BE2C (cell line): ENCODE measurements at regions not wholly inside any gene's neighbourhood (a gene's known extent, or its start where the extent isn't known, plus 50 kb on each side); places are given as distances from the start of the nearest gene placed in this dataset.
"Not testable (repeated sequence)": the region's sequence is repeated elsewhere in the genome, so short reads cannot be mapped to it uniquely, and the experiment has no call there.

Source experiments
- DNase-seq: peaks from one replicate; pipeline ENCODE4 v3.0.0-alpha.2; 2020
- H3K27me3 ChIP-seq: fragments of 250-450 bp; sonication (Bioruptor Pico); 2 replicates; pipeline ENCODE4 v1.5.1; 2020; ENCODE audit warnings: mild to moderate bottlenecking
- H3K36me3 ChIP-seq: fragments of 250-450 bp; sonication (Bioruptor Pico); 2 replicates; pipeline ENCODE4 v1.5.1; 2020; ENCODE audit warnings: mild to moderate bottlenecking
- H3K4me1 ChIP-seq: fragments of 250-450 bp; sonication (Bioruptor Pico); 2 replicates; pipeline ENCODE4 v1.5.1; 2020
- H3K4me3 ChIP-seq: 2 replicates; pipeline ENCODE4 v1.5.1; 2011; ENCODE audit warnings: low read depth, low read length
- H3K9me3 ChIP-seq: fragments of 250-450 bp; sonication (Bioruptor Pico); 2 replicates; pipeline ENCODE4 v1.5.1; 2020
- TF ChIP-seq, protein P1 (sequence below): IDR thresholded peaks from 2 replicates; pipeline ENCODE4 v1.5.1; 2012; ENCODE audit warnings: mild to moderate bottlenecking, low read depth, low read length

DNA sequence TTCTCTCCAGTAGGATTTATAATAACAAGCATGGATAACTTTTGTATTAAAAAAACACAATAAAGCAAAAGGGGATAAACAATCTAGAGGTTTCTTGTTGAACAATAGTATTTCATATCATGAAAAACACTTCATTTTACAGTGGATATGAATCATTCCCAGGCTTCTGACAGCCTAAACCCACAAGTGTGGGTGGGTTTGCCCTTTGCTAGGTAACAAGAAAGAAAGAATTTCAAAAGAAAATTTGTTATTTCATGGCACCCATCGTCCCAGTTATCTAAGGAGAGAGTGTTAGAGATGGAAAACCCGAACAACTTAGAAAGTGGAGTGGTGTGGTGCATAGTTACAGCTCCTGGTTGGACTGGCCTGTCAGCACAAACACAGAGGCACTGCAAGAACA lies 76.1 kb upstream of the GPR6 start:
- H3K27me3 ChIP-seq = peaks cover 12% of the 10 kb centered on the region; the same call in 1 of the 2 replicates

DNA sequence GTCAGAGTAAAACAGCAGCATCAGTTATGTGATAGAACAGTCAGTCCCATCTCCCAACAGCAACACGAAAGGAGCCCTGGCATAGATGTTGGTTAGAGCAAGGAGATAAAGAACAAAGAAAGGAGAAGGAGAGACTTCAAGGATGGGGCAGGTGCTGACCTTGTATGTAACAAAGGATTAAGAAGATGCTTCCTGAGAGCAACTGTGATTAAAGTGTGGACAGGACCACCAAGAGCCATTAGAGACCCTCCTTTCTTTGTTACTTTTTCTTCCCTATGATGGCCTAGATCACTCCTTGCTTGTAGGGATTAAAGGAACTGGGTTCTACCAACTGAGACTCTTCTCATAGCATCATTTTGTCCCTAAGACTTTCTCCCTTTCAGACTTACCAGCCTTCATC lies 75.2 kb upstream of the GPR6 start:
- Histone ChIP-seq H3K4me3 (no peak overlapping the region), H3K36me3 (no peaks in the 10 kb centered on the region), H3K9me3 (no peaks in the 10 kb centered on the region), H3K27me3 (peaks cover 12% of the 10 kb centered on the region; the same call in 1 of the 2 replicates), H3K4me1 (no peaks in the 10 kb centered on the region)
- TF ChIP-seq, protein P1, sequence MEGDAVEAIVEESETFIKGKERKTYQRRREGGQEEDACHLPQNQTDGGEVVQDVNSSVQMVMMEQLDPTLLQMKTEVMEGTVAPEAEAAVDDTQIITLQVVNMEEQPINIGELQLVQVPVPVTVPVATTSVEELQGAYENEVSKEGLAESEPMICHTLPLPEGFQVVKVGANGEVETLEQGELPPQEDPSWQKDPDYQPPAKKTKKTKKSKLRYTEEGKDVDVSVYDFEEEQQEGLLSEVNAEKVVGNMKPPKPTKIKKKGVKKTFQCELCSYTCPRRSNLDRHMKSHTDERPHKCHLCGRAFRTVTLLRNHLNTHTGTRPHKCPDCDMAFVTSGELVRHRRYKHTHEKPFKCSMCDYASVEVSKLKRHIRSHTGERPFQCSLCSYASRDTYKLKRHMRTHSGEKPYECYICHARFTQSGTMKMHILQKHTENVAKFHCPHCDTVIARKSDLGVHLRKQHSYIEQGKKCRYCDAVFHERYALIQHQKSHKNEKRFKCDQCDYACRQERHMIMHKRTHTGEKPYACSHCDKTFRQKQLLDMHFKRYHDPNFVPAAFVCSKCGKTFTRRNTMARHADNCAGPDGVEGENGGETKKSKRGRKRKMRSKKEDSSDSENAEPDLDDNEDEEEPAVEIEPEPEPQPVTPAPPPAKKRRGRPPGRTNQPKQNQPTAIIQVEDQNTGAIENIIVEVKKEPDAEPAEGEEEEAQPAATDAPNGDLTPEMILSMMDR = no peak
- no peak for DNase-seq

More for the DNA sequence above, 76.1 kb upstream of the GPR6 start:
- Histone ChIP-seq H3K9me3 (no peaks in the 10 kb centered on the region), H3K4me3 (no peak overlapping the region), H3K4me1 (no peaks in the 10 kb centered on the region), H3K36me3 (no peaks in the 10 kb centered on the region)
- no peak for DNase-seq
- TF ChIP-seq, protein P1 = no peak

DNA sequence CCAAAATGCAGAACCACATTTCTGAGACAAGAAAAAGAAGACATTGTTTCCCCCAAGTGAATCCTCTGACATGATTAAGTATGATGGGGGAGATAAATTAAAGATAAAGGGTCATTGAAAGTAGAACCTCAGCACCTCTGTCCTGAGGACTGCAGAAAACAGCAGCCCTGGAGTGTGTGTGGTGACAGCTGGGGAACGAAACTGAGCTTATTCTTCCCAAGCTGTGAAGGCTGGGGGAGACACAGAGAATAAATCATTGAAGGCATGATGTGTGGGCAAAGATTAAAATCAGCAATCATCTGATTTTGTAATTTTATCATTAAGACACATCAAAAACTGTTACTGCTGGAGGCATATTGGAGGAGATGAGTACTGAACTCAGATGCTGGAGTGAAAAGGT lies 67.5 kb upstream of the GPR6 start:
- H3K36me3 ChIP-seq = no peaks in the 10 kb centered on the region

DNA sequence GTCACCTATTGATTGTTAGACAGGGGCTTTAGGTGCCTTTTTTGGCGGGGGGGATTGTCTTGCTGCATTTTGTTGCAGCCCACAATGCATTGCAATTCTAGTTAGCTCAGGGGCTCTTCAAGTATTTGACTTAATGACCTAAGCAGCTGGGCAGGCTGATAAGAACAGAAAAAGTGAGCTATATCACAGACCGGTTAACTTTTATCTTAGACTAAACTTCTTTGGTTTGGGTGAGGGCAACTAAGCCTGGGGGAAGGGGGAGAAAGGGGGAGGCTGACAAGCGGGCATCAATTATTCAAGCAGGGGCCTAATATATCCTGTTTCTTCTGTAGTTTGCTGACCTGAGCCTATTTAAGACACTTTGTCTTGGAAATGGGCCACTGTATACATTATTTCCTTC lies 66.0 kb upstream of the GPR6 start:
- no peaks in the 10 kb centered on the region for H3K4me1 ChIP-seq
- H3K27me3 ChIP-seq = no peaks in the 10 kb centered on the region
- H3K9me3 ChIP-seq = no peaks in the 10 kb centered on the region
- TF ChIP-seq, protein P1 = no peak
- DNase-seq = no peak
- H3K36me3 ChIP-seq = no peaks in the 10 kb centered on the region
- H3K4me3 ChIP-seq = no peak overlapping the region

More for the DNA sequence above, 67.5 kb upstream of the GPR6 start:
- TF ChIP-seq, protein P1 = no peak
- no peak overlapping the region for H3K4me3 ChIP-seq
- no peaks in the 10 kb centered on the region for H3K9me3 ChIP-seq
- DNase-seq = no peak
- H3K4me1 ChIP-seq = no peaks in the 10 kb centered on the region
- H3K27me3 ChIP-seq = peaks cover 4% of the 10 kb centered on the region; the same call in 1 of the 2 replicates

DNA sequence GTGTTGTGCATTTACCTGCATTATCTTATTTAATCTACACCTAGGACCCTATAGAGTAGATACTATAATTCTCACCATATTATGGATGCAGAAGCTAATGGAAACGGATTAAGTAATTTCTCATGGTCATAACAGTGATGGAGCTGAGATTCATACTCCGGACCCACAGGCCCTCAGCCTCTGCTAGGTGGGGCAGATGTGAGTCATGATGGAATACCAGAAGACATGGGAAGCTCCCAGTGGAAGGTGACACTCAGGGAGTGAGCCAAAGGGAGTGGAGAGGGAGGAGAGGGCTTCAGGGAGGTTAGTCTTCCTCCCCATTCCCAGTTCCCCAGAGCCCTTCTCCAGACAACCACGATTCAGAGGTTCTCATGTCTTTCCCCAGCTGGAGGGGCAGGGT lies 65.2 kb upstream of the GPR6 start:
- H3K4me1 ChIP-seq = no peaks in the 10 kb centered on the region
- TF ChIP-seq, protein P1 = no peak
- no peaks in the 10 kb centered on the region for H3K9me3 ChIP-seq
- DNase-seq = no peak
- H3K36me3 ChIP-seq = no peaks in the 10 kb centered on the region
- no peaks in the 10 kb centered on the region for H3K27me3 ChIP-seq
- no peak overlapping the region for H3K4me3 ChIP-seq

DNA sequence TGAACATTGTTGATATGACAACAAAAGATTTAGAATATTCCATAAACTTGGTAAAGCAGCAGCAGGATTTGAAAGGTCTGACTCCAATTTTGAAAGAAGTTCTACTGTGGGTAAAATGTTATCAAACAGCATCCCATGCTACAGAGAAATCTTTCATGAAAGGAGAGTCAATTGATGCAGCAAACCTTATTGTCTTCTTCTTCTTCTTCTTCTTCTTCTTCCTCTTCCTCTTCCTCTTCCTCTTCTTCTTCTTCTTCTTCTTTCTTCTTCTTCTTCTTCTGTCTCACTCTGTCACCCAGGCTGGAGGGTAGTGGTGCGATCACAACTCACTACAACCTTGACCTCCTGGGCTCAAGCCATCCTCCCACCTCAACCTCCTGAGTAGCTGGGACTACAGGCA lies 62.4 kb upstream of the GPR6 start:
- not testable (repeated sequence) for H3K36me3 ChIP-seq, DNase-seq, H3K9me3 ChIP-seq, H3K27me3 ChIP-seq, H3K4me1 ChIP-seq, H3K4me3 ChIP-seq

DNA sequence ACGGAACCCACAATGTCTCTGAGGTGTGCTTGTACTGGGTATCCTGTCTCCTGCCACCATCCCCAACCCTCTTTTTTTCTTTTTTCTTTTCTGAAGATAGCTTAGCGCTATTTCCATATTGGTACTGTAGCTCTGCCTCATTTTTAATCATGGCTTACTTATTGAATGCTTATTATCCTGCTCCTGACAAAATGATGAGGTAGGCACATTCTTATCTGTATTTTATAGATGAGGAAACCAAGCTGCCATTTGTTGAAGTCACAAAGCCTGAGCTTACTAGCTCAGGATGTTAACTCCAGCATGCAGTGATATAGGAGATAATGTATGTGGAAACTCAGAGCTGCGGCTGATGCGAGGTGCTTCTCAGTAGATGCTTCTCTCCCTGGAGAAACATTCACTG lies 61.4 kb upstream of the GPR6 start:
- TF ChIP-seq, protein P1 = no peak
- Histone ChIP-seq H3K27me3 (no peaks in the 10 kb centered on the region), H3K4me1 (no peaks in the 10 kb centered on the region), H3K36me3 (no peaks in the 10 kb centered on the region), H3K9me3 (no peaks in the 10 kb centered on the region), H3K4me3 (no peak overlapping the region)
- DNase-seq = no peak
